GM23338 (cell line): ENCODE measurements at regions not wholly inside any gene's neighbourhood (a gene's known extent, or its start where the extent isn't known, plus 50 kb on each side); places are given as distances from the start of the nearest gene placed in this dataset.

Experiments
- ATAC-seq: fragments of 200-7000 bp; cut with Tn5 transposase; 3 replicates; pipeline ENCODE4 v1.9.1; 2020
- DNase-seq: peaks from one replicate; pipeline ENCODE4 v3.0.0-alpha.2; 2015; ENCODE audit warnings: low spot score
- H2AFZ ChIP-seq: fragments of 200-600 bp; sonication (generic); 2 replicates; pipeline ENCODE4 v1.8.0; 2016; ENCODE audit warnings: antibody characterized with exemption, mild to moderate bottlenecking, moderate library complexity
- H3F3A ChIP-seq: fragments of 200-600 bp; sonication (generic); replicated peaks from 2 replicates; pipeline ENCODE4 v1.8.0; 2017; ENCODE audit warnings: antibody characterized with exemption, mixed run types, low read depth
- H3K27ac ChIP-seq: fragments of 200-600 bp; sonication (generic); 2 replicates; pipeline ENCODE4 v1.6.1; 2016; ENCODE audit warnings: low read depth
- H3K27me3 ChIP-seq: fragments of 200-600 bp; sonication (generic); 2 replicates; pipeline ENCODE4 v1.8.0; 2016; ENCODE audit warnings: mild to moderate bottlenecking, mixed run types, moderate library complexity; ENCODE audit not compliant: insufficient read depth
- H3K36me3 ChIP-seq: fragments of 200-600 bp; sonication (generic); 2 replicates; pipeline ENCODE4 v1.8.0; 2016; ENCODE audit warnings: mild to moderate bottlenecking; ENCODE audit not compliant: insufficient read depth
- H3K4me1 ChIP-seq: fragments of 200-600 bp; sonication (generic); 2 replicates; pipeline ENCODE4 v1.8.0; 2016; ENCODE audit warnings: mild to moderate bottlenecking, moderate library complexity; ENCODE audit not compliant: insufficient read depth
- H3K4me2 ChIP-seq: fragments of 200-600 bp; sonication (generic); 2 replicates; pipeline ENCODE4 v1.7.1; 2017; ENCODE audit warnings: mixed run types
- H3K4me3 ChIP-seq: fragments of 200-600 bp; sonication (generic); 2 replicates; pipeline ENCODE4 v1.6.1; 2016; ENCODE audit warnings: mixed run types
- H3K79me2 ChIP-seq: fragments of 200-600 bp; sonication (generic); replicated peaks from 2 replicates; pipeline ENCODE4 v1.8.0; 2017; ENCODE audit warnings: mild to moderate bottlenecking; ENCODE audit not compliant: insufficient read depth
- H3K9me2 ChIP-seq: fragments of 200-600 bp; sonication (generic); 2 replicates; pipeline ENCODE4 v1.8.0; 2017; ENCODE audit not compliant: insufficient read depth
- H4K20me1 ChIP-seq: fragments of 200-600 bp; sonication (generic); replicated peaks from 2 replicates; pipeline ENCODE4 v1.8.0; 2017; ENCODE audit warnings: mild to moderate bottlenecking; ENCODE audit not compliant: insufficient read depth
- H3K27ac Mint-ChIP-seq: 2 replicates; pipeline ENCODE4 v1.8.0; 2020; ENCODE audit warnings: inconsistent platforms, mild to moderate bottlenecking, moderate library complexity, mixed read lengths
- H3K27me3 Mint-ChIP-seq: 3 replicates; pipeline ENCODE4 v1.8.0; 2022; ENCODE audit warnings: low read depth, mild to moderate bottlenecking, moderate library complexity, mixed read lengths, inconsistent platforms; ENCODE audit not compliant: insufficient read depth, poor library complexity
- H3K36me3 Mint-ChIP-seq: 3 replicates; pipeline ENCODE4 v1.8.0; 2021; ENCODE audit warnings: low read depth, mild to moderate bottlenecking, inconsistent platforms, moderate library complexity, mixed read lengths
- H3K4me1 Mint-ChIP-seq: 3 replicates; pipeline ENCODE4 v1.8.0; 2020; ENCODE audit warnings: mild to moderate bottlenecking, inconsistent platforms, mixed read lengths
- H3K4me3 Mint-ChIP-seq: 3 replicates; pipeline ENCODE4 v1.8.0; 2021; ENCODE audit warnings: moderate library complexity, mild to moderate bottlenecking, inconsistent platforms, mixed read lengths
- H3K9me3 Mint-ChIP-seq: 3 replicates; pipeline ENCODE4 v1.8.0; 2020; ENCODE audit warnings: moderate library complexity, mild to moderate bottlenecking, inconsistent platforms, mixed read lengths
- EZH2phosphoT487 ChIP-seq: fragments of 200-600 bp; sonication (generic); IDR thresholded peaks from one replicate; pipeline ENCODE4 v1.8.1; 2018; ENCODE audit warnings: antibody characterized with exemption; ENCODE audit not compliant: unreplicated experiment
- JUNB ChIP-seq: IDR thresholded peaks from one replicate; pipeline ENCODE4 v1.6.1; 2016; ENCODE audit warnings: antibody characterized with exemption; ENCODE audit not compliant: unreplicated experiment
- NANOG ChIP-seq: IDR thresholded peaks from 2 replicates; pipeline ENCODE4 v1.6.1; 2016; ENCODE audit warnings: antibody characterized with exemption, borderline replicate concordance
- STAT1 ChIP-seq: IDR thresholded peaks from one replicate; pipeline ENCODE4 v1.6.1; 2016; ENCODE audit warnings: antibody characterized with exemption; ENCODE audit not compliant: unreplicated experiment
- ZNF331 ChIP-seq: fragments of 250-450 bp; sonication (Bioruptor Pico); IDR thresholded peaks from 2 replicates; pipeline ENCODE4 v1.5.0; 2020; ENCODE audit warnings: low read depth, mild to moderate bottlenecking, moderate library complexity
- ZNF462 ChIP-seq: fragments of 250-450 bp; sonication (Bioruptor Pico); IDR thresholded peaks from 2 replicates; pipeline ENCODE4 v1.5.0; 2020; ENCODE audit warnings: mild to moderate bottlenecking, moderate library complexity

- TF ChIP-seq ZNF462 (CRISPR knock-in tag) = no peak
- TF ChIP-seq STAT1 = no peak
- TF ChIP-seq EZH2phosphoT487 = no peak
- no peak for TF ChIP-seq ZNF331 (CRISPR knock-in tag)
- TF ChIP-seq NANOG = no peak
- TF ChIP-seq JUNB = no peak
Observed at GRCh38 chr11:134583397-134583990, 171.5 kb upstream of the B3GAT1 start (continued).

- Mint-ChIP-seq H3K36me3 (no peaks in the 10 kb centered on the region), H3K4me1 (peaks cover 14% of the 10 kb centered on the region), H3K27me3 (peaks cover 10% of the 10 kb centered on the region), H3K9me3 (no peaks in the 10 kb centered on the region), H3K27ac (no peak overlapping the region), H3K4me3 (no peak overlapping the region)
- no peaks in the 10 kb centered on the region for H3K4me1 ChIP-seq
- ATAC-seq = no peak
- H3K36me3 ChIP-seq = no peaks in the 10 kb centered on the region
- no peaks in the 10 kb centered on the region for H3K79me2 ChIP-seq
- H3K4me3 ChIP-seq = no peak overlapping the region
- H3K4me2 ChIP-seq = no peak overlapping the region
- no peak overlapping the region for H3K27ac ChIP-seq
- H2AFZ ChIP-seq = no peak overlapping the region
- H3K27me3 ChIP-seq = no peaks in the 10 kb centered on the region
- no peak for DNase-seq
- no peaks in the 10 kb centered on the region for H4K20me1 ChIP-seq
- no peaks in the 10 kb centered on the region for H3K9me2 ChIP-seq
- H3F3A ChIP-seq = no peaks in the 10 kb centered on the region
- TF ChIP-seq ZNF462 (CRISPR knock-in tag) (no peak), ZNF331 (CRISPR knock-in tag) (no peak), NANOG (no peak), STAT1 (no peak)
Observed at GRCh38 chr11:134582770-134583095, 170.7 kb upstream of the B3GAT1 start.
